ENCODE measurements at regions not wholly inside any gene's neighbourhood (a gene's known extent, or its start where the extent isn't known, plus 50 kb on each side); places are given as distances from the start of the nearest gene placed in this dataset.

- no peak for DNase-seq
Observed at GRCh38 chr3:41064526-41064925, 134.8 kb upstream of the CTNNB1 start.

- DNase-seq = no peak
Observed at GRCh38 chr3:41065340-41065739, 134.0 kb upstream of the CTNNB1 start.

GRCh38 chr3:41073190-41073589 is 126.1 kb upstream of the CTNNB1 start:
- no peak for DNase-seq

- no peak for DNase-seq
Observed at GRCh38 chr3:41075975-41076374, 123.3 kb upstream of the CTNNB1 start.

- DNase-seq = no peak
Observed at GRCh38 chr3:41076399-41076798, 122.9 kb upstream of the CTNNB1 start.

- DNase-seq = no peak
Observed at GRCh38 chr3:41080141-41080540, 119.2 kb upstream of the CTNNB1 start.

- no peak for DNase-seq
Observed at GRCh38 chr3:41088882-41089281, 110.4 kb upstream of the CTNNB1 start.

- no peak for DNase-seq
Observed at GRCh38 chr3:41089566-41089965, 109.7 kb upstream of the CTNNB1 start.

- no peak for DNase-seq
Observed at GRCh38 chr3:41092844-41093243, 106.5 kb upstream of the CTNNB1 start.

GRCh38 chr3:41093476-41093875 is 105.8 kb upstream of the CTNNB1 start:
- no peak for DNase-seq

GRCh38 chr3:41094351-41094750 is 105.0 kb upstream of the CTNNB1 start:
- no peak for DNase-seq

- no peak for DNase-seq
Observed at GRCh38 chr3:41095702-41096101, 103.6 kb upstream of the CTNNB1 start.

GRCh38 chr3:41097896-41098496 is 101.3 kb upstream of the CTNNB1 start:
- DNase-seq = no peak

- DNase-seq = no peak
Observed at GRCh38 chr3:41101231-41101630, 98.1 kb upstream of the CTNNB1 start.

- no peak for DNase-seq
Observed at GRCh38 chr3:41102053-41102556, 97.2 kb upstream of the CTNNB1 start.

GRCh38 chr3:41102750-41103149 is 96.6 kb upstream of the CTNNB1 start:
- DNase-seq = no peak

GRCh38 chr3:41103200-41103599 is 96.1 kb upstream of the CTNNB1 start:
- no peak for DNase-seq

- DNase-seq = no peak
Observed at GRCh38 chr3:41104147-41104546, 95.2 kb upstream of the CTNNB1 start.

GRCh38 chr3:41106691-41107090 is 92.6 kb upstream of the CTNNB1 start:
- DNase-seq = no peak

- no peak for DNase-seq
Observed at GRCh38 chr3:41111011-41111410, 88.3 kb upstream of the CTNNB1 start.

GRCh38 chr3:41112466-41112865 is 86.8 kb upstream of the CTNNB1 start:
- DNase-seq = no peak

GRCh38 chr3:41115069-41115468 is 84.2 kb upstream of the CTNNB1 start:
- DNase-seq = no peak

- no peak for DNase-seq
Observed at GRCh38 chr3:41116851-41117250, 82.5 kb upstream of the CTNNB1 start.

GRCh38 chr3:41117398-41117870 is 81.9 kb upstream of the CTNNB1 start:
- DNase-seq = peak; percentile 62

Measured in T-helper 9 cell (primary cell).